Mesendoderm (in vitro differentiated cells): ENCODE measurements at regions not wholly inside any gene's neighbourhood (a gene's known extent, or its start where the extent isn't known, plus 50 kb on each side); places are given as distances from the start of the nearest gene placed in this dataset.

Source experiments
- DNase-seq: peaks from one replicate; pipeline ENCODE4 v3.0.0; 2013
- H2AK5ac ChIP-seq: 2 replicates; pipeline ENCODE4 v1.6.1; 2013; ENCODE audit warnings: low read length, inconsistent platforms
- H2BK120ac ChIP-seq: 2 replicates; pipeline ENCODE4 v1.6.1; 2013; ENCODE audit warnings: low read depth, mild to moderate bottlenecking, low read length, moderate library complexity, mixed read lengths
- H2BK15ac ChIP-seq: replicated peaks from 2 replicates; pipeline ENCODE4 v1.6.1; 2013; ENCODE audit warnings: low read depth, mild to moderate bottlenecking, moderate library complexity
- H2BK5ac ChIP-seq: 2 replicates; pipeline ENCODE4 v1.6.1; 2013; ENCODE audit warnings: low read length, inconsistent platforms
- H3K18ac ChIP-seq: 2 replicates; pipeline ENCODE4 v1.6.1; 2013; ENCODE audit warnings: mild to moderate bottlenecking, low read length, mixed read lengths
- H3K23ac ChIP-seq: one replicate; pipeline ENCODE4 v1.6.1; 2013; ENCODE audit warnings: low read length
- H3K27ac ChIP-seq: 2 replicates; pipeline ENCODE4 v1.5.1; 2013; ENCODE audit warnings: low read depth, mild to moderate bottlenecking, inconsistent platforms, low read length, moderate library complexity
- H3K27me3 ChIP-seq: 2 replicates; pipeline ENCODE4 v1.6.1; 2013; ENCODE audit warnings: low read length, control low read depth, mild to moderate bottlenecking, inconsistent platforms; ENCODE audit not compliant: insufficient read depth, poor library complexity
- H3K36me3 ChIP-seq: 2 replicates; pipeline ENCODE4 v1.6.1; 2013; ENCODE audit warnings: low read length, inconsistent platforms; ENCODE audit not compliant: control insufficient read depth, insufficient read depth
- H3K4ac ChIP-seq: one replicate; pipeline ENCODE4 v1.6.1; 2013; ENCODE audit warnings: low read depth, mild to moderate bottlenecking, low read length, moderate library complexity
- H3K4me1 ChIP-seq: 2 replicates; pipeline ENCODE4 v1.6.1; 2013; ENCODE audit warnings: low read depth, low read length, inconsistent platforms; ENCODE audit not compliant: control insufficient read depth
- H3K4me2 ChIP-seq: 2 replicates; pipeline ENCODE4 v1.6.1; 2013; ENCODE audit warnings: low read length
- H3K4me3 ChIP-seq: 2 replicates; pipeline ENCODE4 v1.5.1; 2013; ENCODE audit warnings: mild to moderate bottlenecking, low read length
- H3K56ac ChIP-seq: one replicate; pipeline ENCODE4 v1.6.1; 2013; ENCODE audit warnings: low read length
- H3K79me1 ChIP-seq: 2 replicates; pipeline ENCODE4 v1.6.1; 2013; ENCODE audit warnings: low read length, inconsistent platforms
- H3K79me2 ChIP-seq: 2 replicates; pipeline ENCODE4 v1.6.1; 2013; ENCODE audit warnings: mild to moderate bottlenecking, low read length; ENCODE audit not compliant: control insufficient read depth, insufficient read depth
- H3K9ac ChIP-seq: 2 replicates; pipeline ENCODE4 v1.6.1; 2013; ENCODE audit warnings: low read length, inconsistent platforms
- H4K5ac ChIP-seq: one replicate; pipeline ENCODE4 v1.6.1; 2013; ENCODE audit warnings: low read length
- H4K8ac ChIP-seq: one replicate; pipeline ENCODE4 v1.6.1; 2013; ENCODE audit warnings: low read depth, mild to moderate bottlenecking, control low read depth, low read length, moderate library complexity
- WGBS: extraction: QIAGEN DNeasy Blood & Tissue Kit; methylation state at CpG from one replicate; pipeline ENCODE4 v1.1.7; 2013; ENCODE audit warnings: low lambda C conversion rate, missing lambda C conversion rate; ENCODE audit not compliant: insufficient coverage; ENCODE audit errors: extremely low coverage; 5-methylcytosine and 5-hydroxymethylcytosine counted together

GRCh38 chr1:195971589-195971988 lies 636.7 kb downstream of the KCNT2 start:
- H3K56ac ChIP-seq = no peak overlapping the region
- no peaks in the 10 kb centered on the region for H3K79me1 ChIP-seq
- no peak overlapping the region for H2AK5ac ChIP-seq
- H2BK15ac ChIP-seq = no peak overlapping the region
- H3K27me3 ChIP-seq = no peaks in the 10 kb centered on the region
- no peak overlapping the region for H3K23ac ChIP-seq
- H3K4ac ChIP-seq = no peak overlapping the region
- H3K27ac ChIP-seq = no peak overlapping the region
- H3K4me3 ChIP-seq = no peak overlapping the region
- H3K4me1 ChIP-seq = no peaks in the 10 kb centered on the region
- no peak overlapping the region for H4K8ac ChIP-seq
- H3K36me3 ChIP-seq = no peaks in the 10 kb centered on the region
- no peak overlapping the region for H3K9ac ChIP-seq
- no peak for DNase-seq
- H2BK120ac ChIP-seq = no peak overlapping the region
- WGBS = no CpG with 5 or more reads among the region's 1 CpG
- H3K18ac ChIP-seq = no peak overlapping the region
- no peak overlapping the region for H3K4me2 ChIP-seq
- no peak overlapping the region for H2BK5ac ChIP-seq
- no peak overlapping the region for H4K5ac ChIP-seq
- no peaks in the 10 kb centered on the region for H3K79me2 ChIP-seq

DNA sequence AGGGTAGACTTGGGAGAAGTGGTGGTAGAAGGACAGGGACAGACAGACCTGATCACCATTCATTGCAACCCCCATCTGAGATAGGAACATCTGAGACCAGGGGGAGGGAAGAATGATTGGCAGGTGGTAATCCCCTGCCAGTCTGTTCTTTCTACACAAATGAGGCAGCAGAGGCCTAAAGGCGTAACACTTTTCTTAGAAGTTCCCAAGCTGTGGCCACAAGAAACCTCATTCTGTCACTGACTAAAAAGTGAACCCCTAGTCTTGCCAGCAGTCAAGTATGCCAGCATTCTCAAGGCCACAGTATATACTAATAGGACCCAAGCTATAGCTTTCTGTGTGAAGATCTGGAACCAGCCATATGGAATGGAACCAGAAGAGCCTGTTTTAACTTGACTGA lies 638.0 kb downstream of the KCNT2 start:
- Histone ChIP-seq H3K79me1 (no peaks in the 10 kb centered on the region), H3K4me2 (no peak overlapping the region)
- WGBS = no CpG with 5 or more reads among the region's 1 CpG

DNA sequence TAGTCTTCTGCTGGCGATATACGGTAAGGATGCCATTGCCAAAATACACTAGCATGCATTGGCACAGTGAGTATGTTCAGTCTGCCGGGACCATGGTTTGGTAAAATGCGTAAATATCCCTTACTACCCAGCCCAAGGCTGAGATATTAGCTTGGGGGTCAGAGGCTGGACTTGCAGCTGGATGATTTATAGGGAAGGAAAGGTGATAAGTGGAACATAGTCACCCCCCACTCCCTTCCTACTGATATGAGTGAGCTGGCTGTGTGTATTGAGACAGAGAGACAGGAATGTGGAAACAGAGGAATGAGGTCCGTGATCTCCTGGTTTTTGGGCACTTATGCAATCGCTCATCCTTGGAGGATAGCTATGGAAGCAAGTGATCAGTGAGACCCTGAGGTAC lies 642.8 kb downstream of the KCNT2 start:
- Histone ChIP-seq H2BK5ac (no peak overlapping the region), H3K4me2 (no peak overlapping the region), H3K27me3 (no peaks in the 10 kb centered on the region), H3K23ac (no peak overlapping the region), H2BK15ac (no peak overlapping the region), H3K18ac (no peak overlapping the region), H2AK5ac (no peak overlapping the region), H3K79me1 (no peaks in the 10 kb centered on the region), H3K4me3 (no peak overlapping the region), H4K5ac (no peak overlapping the region), H3K4ac (no peak overlapping the region), H4K8ac (no peak overlapping the region), H3K56ac (no peak overlapping the region), H3K27ac (no peak overlapping the region), H3K36me3 (no peaks in the 10 kb centered on the region), H3K4me1 (no peaks in the 10 kb centered on the region), H2BK120ac (no peak overlapping the region), H3K9ac (no peak overlapping the region), H3K79me2 (no peaks in the 10 kb centered on the region)
- DNase-seq = peak; percentile 31
- WGBS = no CpG with 5 or more reads among the region's 6 CpGs

More for the DNA sequence above, 638.0 kb downstream of the KCNT2 start:
- no peaks in the 10 kb centered on the region for H3K36me3 ChIP-seq
- DNase-seq = no peak
- no peak overlapping the region for H3K27ac ChIP-seq
- no peak overlapping the region for H3K4me3 ChIP-seq
- no peak overlapping the region for H3K23ac ChIP-seq
- H2BK120ac ChIP-seq = no peak overlapping the region
- H2AK5ac ChIP-seq = no peak overlapping the region
- no peaks in the 10 kb centered on the region for H3K79me2 ChIP-seq
- H3K9ac ChIP-seq = no peak overlapping the region
- H3K56ac ChIP-seq = no peak overlapping the region
- H4K5ac ChIP-seq = no peak overlapping the region
- H3K4me1 ChIP-seq = no peaks in the 10 kb centered on the region
- H2BK15ac ChIP-seq = no peak overlapping the region
- no peak overlapping the region for H2BK5ac ChIP-seq
- no peak overlapping the region for H3K18ac ChIP-seq
- H4K8ac ChIP-seq = no peak overlapping the region
- no peak overlapping the region for H3K4ac ChIP-seq
- no peaks in the 10 kb centered on the region for H3K27me3 ChIP-seq

GRCh38 chr1:195965036-195965435 lies 643.2 kb downstream of the KCNT2 start:
- WGBS = no CpG with 5 or more reads among the region's 3 CpGs

DNA sequence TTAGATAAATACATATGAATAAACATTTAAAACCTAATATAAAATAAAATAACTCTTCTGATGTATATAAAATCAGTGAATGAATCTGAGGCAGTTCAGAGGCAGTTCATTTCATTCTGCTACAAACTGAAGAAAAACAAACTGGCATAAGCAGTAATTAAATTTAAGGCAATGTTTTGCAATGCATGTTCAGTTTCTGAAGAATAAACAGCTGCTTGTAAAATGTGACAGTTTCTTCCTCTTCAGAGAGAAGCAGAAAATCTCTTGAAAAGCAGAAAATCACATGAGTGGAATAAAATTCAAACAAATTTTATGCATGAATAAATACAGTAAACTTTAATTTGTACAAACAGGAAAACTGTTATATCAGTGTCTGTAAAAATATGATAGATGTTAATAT lies 643.7 kb downstream of the KCNT2 start:
- no peak overlapping the region for H3K18ac ChIP-seq

More at GRCh38 chr1:195965036-195965435, 643.2 kb downstream of the KCNT2 start:
- H3K27me3 ChIP-seq = no peaks in the 10 kb centered on the region
- no peaks in the 10 kb centered on the region for H3K79me1 ChIP-seq
- no peak overlapping the region for H3K4me3 ChIP-seq
- H3K9ac ChIP-seq = no peak overlapping the region
- H3K23ac ChIP-seq = no peak overlapping the region
- H3K79me2 ChIP-seq = no peaks in the 10 kb centered on the region
- H3K56ac ChIP-seq = no peak overlapping the region
- H3K4me2 ChIP-seq = no peak overlapping the region
- no peak overlapping the region for H2BK120ac ChIP-seq
- H2AK5ac ChIP-seq = no peak overlapping the region
- H4K5ac ChIP-seq = no peak overlapping the region
- H3K4me1 ChIP-seq = no peaks in the 10 kb centered on the region
- H3K18ac ChIP-seq = no peak overlapping the region
- H3K36me3 ChIP-seq = no peaks in the 10 kb centered on the region
- DNase-seq = no peak
- no peak overlapping the region for H3K27ac ChIP-seq
- no peak overlapping the region for H3K4ac ChIP-seq
- H2BK15ac ChIP-seq = no peak overlapping the region
- H2BK5ac ChIP-seq = no peak overlapping the region
- H4K8ac ChIP-seq = no peak overlapping the region

DNA sequence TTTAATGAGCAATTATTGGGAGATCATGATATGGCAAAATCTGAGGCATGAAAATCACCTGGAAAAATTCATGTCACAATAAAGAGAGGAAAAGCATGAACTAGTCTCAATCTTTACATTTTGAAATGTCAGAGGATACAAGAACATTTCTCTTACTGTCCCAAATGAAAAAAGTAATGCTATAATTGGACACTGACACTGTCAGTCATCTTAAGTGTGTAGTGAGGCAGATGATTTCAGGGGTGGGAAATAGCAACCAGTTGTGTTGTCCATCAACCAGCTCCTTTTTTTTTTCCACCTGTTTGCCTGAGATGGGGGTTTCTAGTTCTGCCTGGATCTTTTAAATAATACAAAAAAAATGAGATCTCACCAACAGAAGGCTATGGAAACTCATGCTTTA lies 646.2 kb downstream of the KCNT2 start:
- H3K18ac ChIP-seq = no peak overlapping the region
- H3K79me1 ChIP-seq = no peaks in the 10 kb centered on the region
- no peak overlapping the region for H2BK120ac ChIP-seq
- H3K36me3 ChIP-seq = no peaks in the 10 kb centered on the region
- no peak overlapping the region for H3K9ac ChIP-seq
- no peak overlapping the region for H2BK15ac ChIP-seq
- no peak overlapping the region for H3K4ac ChIP-seq
- no peaks in the 10 kb centered on the region for H3K27me3 ChIP-seq
- H3K4me3 ChIP-seq = no peak overlapping the region
- H4K8ac ChIP-seq = no peak overlapping the region
- DNase-seq = no peak
- no peak overlapping the region for H4K5ac ChIP-seq
- no peaks in the 10 kb centered on the region for H3K79me2 ChIP-seq
- no peak overlapping the region for H3K56ac ChIP-seq
- no peak overlapping the region for H3K4me2 ChIP-seq
- no peak overlapping the region for H3K23ac ChIP-seq
- H2BK5ac ChIP-seq = no peak overlapping the region
- no peak overlapping the region for H2AK5ac ChIP-seq
- no peaks in the 10 kb centered on the region for H3K4me1 ChIP-seq
- H3K27ac ChIP-seq = no peak overlapping the region

More for the DNA sequence above, 643.7 kb downstream of the KCNT2 start:
- Histone ChIP-seq H2BK5ac (no peak overlapping the region), H3K4ac (no peak overlapping the region), H4K5ac (no peak overlapping the region), H3K79me1 (no peaks in the 10 kb centered on the region), H2BK15ac (no peak overlapping the region), H3K9ac (no peak overlapping the region), H2BK120ac (no peak overlapping the region), H3K4me1 (no peaks in the 10 kb centered on the region), H3K56ac (no peak overlapping the region), H3K4me2 (no peak overlapping the region), H2AK5ac (no peak overlapping the region), H3K4me3 (no peak overlapping the region), H3K23ac (no peak overlapping the region), H3K36me3 (no peaks in the 10 kb centered on the region), H4K8ac (no peak overlapping the region), H3K27me3 (no peaks in the 10 kb centered on the region), H3K79me2 (no peaks in the 10 kb centered on the region), H3K27ac (no peak overlapping the region)
- DNase-seq = no peak
